Activated CD4-positive, alpha-beta T cell treated with anti-CD3 and anti-CD28 coated beads, Interleukin-10, Interleukin-2, amounts not matched to agents 100 ng/mL and 50 ng/mL, durations not matched to agents 16 hours and 8 hours (primary cell): ENCODE measurements at regions not wholly inside any gene's neighbourhood (a gene's known extent, or its start where the extent isn't known, plus 50 kb on each side); places are given as distances from the start of the nearest gene placed in this dataset.

Experiments
- DNase-seq: peaks from one replicate; pipeline ENCODE4 v3.0.0-alpha.2; 2020

- no peak for DNase-seq
Observed at GRCh38 chr17:55632893-55633292, 89.8 kb downstream of the TMEM100 start.

- no peak for DNase-seq
Observed at GRCh38 chr17:55632236-55632635, 90.4 kb downstream of the TMEM100 start.

GRCh38 chr17:55629995-55630394 lies 92.7 kb downstream of the TMEM100 start:
- DNase-seq, result no peak

GRCh38 chr17:55625521-55625920 lies 97.1 kb downstream of the TMEM100 start:
- peak; percentile 67 for DNase-seq

- peak; percentile 75 for DNase-seq
Observed at GRCh38 chr17:55624772-55625433, 97.8 kb downstream of the TMEM100 start.

- no peak for DNase-seq
Observed at GRCh38 chr17:55622547-55622946, 100.1 kb downstream of the TMEM100 start.

GRCh38 chr17:55620945-55621344 lies 101.7 kb downstream of the TMEM100 start:
- no peak for DNase-seq

GRCh38 chr17:55620023-55620422 lies 102.6 kb downstream of the TMEM100 start:
- no peak for DNase-seq

- DNase-seq, result no peak
Observed at GRCh38 chr17:55617441-55617840, 105.2 kb downstream of the TMEM100 start.

GRCh38 chr17:55614061-55614460 lies 102.8 kb upstream of the SMIM36 start:
- DNase-seq, result no peak

- no peak for DNase-seq
Observed at GRCh38 chr17:55612691-55613141, 101.5 kb upstream of the SMIM36 start.

- DNase-seq, result no peak
Observed at GRCh38 chr17:55607731-55608341, 96.6 kb upstream of the SMIM36 start.

- DNase-seq, result no peak
Observed at GRCh38 chr17:55606488-55606815, 95.2 kb upstream of the SMIM36 start.

- no peak for DNase-seq
Observed at GRCh38 chr17:55605705-55606487, 94.6 kb upstream of the SMIM36 start.

GRCh38 chr17:55601874-55602364 lies 90.7 kb upstream of the SMIM36 start:
- peak; percentile 49 for DNase-seq

- DNase-seq, result no peak
Observed at GRCh38 chr17:55598495-55598894, 87.2 kb upstream of the SMIM36 start.

GRCh38 chr17:55588446-55589242 lies 77.4 kb upstream of the SMIM36 start:
- DNase-seq, result no peak

GRCh38 chr17:55587608-55588139 lies 76.4 kb upstream of the SMIM36 start:
- no peak for DNase-seq

- no peak for DNase-seq
Observed at GRCh38 chr17:55585629-55586028, 74.4 kb upstream of the SMIM36 start.

GRCh38 chr17:55584861-55585260 lies 73.6 kb upstream of the SMIM36 start:
- no peak for DNase-seq

GRCh38 chr17:55584055-55584685 lies 72.9 kb upstream of the SMIM36 start:
- DNase-seq, result no peak

- DNase-seq, result no peak
Observed at GRCh38 chr17:55582897-55583296, 71.6 kb upstream of the SMIM36 start.
